Prostate gland (tissue), 1 donor: ENCODE measurements at regions not wholly inside any gene's neighbourhood (a gene's known extent, or its start where the extent isn't known, plus 50 kb on each side); places are given as distances from the start of the nearest gene placed in this dataset.

Experiments
- POLR2A ChIP-seq: fragments of 450-650 bp; IDR thresholded peaks from one replicate; pipeline ENCODE4 v1.6.1; 2016; ENCODE audit warnings: antibody characterized with exemption, mild to moderate bottlenecking
- POLR2AphosphoS5 ChIP-seq: sonication (generic); formaldehyde crosslinking; IDR thresholded peaks from one replicate; pipeline ENCODE4 v1.6.1; 2017; ENCODE audit warnings: antibody characterized with exemption

- TF ChIP-seq POLR2AphosphoS5 (no peak), POLR2A (no peak)
Measured at GRCh38 chr18:27728659-27729058, 448.3 kb downstream of the CDH2 start.
